Heart left ventricle (tissue), 16 donors: ENCODE measurements at regions not wholly inside any gene's neighbourhood (a gene's known extent, or its start where the extent isn't known, plus 50 kb on each side); places are given as distances from the start of the nearest gene placed in this dataset.

Source experiments
- ATAC-seq, 4 donors: fragments of 200-7000 bp; cut with Tn5 transposase; one replicate each; pipeline ENCODE4 v1.9.1; 2020 to 2022; ENCODE audit warnings: moderate library complexity in 4 of 4, mild to moderate bottlenecking in 3 of 4, moderate number of reproducible peaks in 1 of 4
- DNase-seq, 5 donors: peaks; one replicate each; pipeline ENCODE4 v3.0.0-alpha.2; 2020
- H3K27ac ChIP-seq, 12 donors: fragments of 200-600 bp; sonication (generic) in 4 of 12; one replicate each; pipeline versions ENCODE4 v1.5.0 to v1.8.0; 2016 to 2022; ENCODE audit warnings: mild to moderate bottlenecking in 2 of 12
- H3K27me3 ChIP-seq, 9 donors: fragments of 200-600 bp; sonication (generic) in 2 of 9; one replicate each; pipeline versions ENCODE4 v1.5.1 to v1.8.0; 2016 to 2022; ENCODE audit warnings: mild to moderate bottlenecking in 3 of 9
- H3K36me3 ChIP-seq, 9 donors: fragments of 200-600 bp; sonication (generic) in 2 of 9; one replicate each; pipeline versions ENCODE4 v1.5.0 to v1.8.0; 2018 to 2022; ENCODE audit warnings: mild to moderate bottlenecking in 2 of 9
- H3K4me1 ChIP-seq, 12 donors: fragments of 200-600 bp; sonication (generic) in 4 of 12; one replicate each; pipeline versions ENCODE4 v1.5.0 to v1.8.0; 2016 to 2022; ENCODE audit warnings: mild to moderate bottlenecking in 3 of 12
- H3K4me3 ChIP-seq, 12 donors: fragments of 200-600 bp; sonication (generic) in 4 of 12; one replicate each; pipeline versions ENCODE4 v1.5.0 to v1.8.0; 2017 to 2022; ENCODE audit warnings: mild to moderate bottlenecking in 9 of 12, moderate library complexity in 4 of 12
- H3K9me3 ChIP-seq, 12 donors: fragments of 200-600 bp; sonication (generic) in 4 of 12; one replicate each; pipeline versions ENCODE4 v1.5.0 to v1.8.0; 2016 to 2022; ENCODE audit warnings: mild to moderate bottlenecking in 1 of 12
- CTCF ChIP-seq, 12 donors: fragments of 200-600 bp; sonication (generic) in 4 of 12; IDR thresholded peaks; one replicate each; pipeline versions ENCODE4 v1.5.0 to v1.8.0; 2018 to 2022; ENCODE audit warnings: antibody characterized with exemption in 12 of 12, mild to moderate bottlenecking in 5 of 12
- POLR2A ChIP-seq, 2 donors: fragments of 450-650 bp; IDR thresholded peaks; one replicate each; pipeline ENCODE4 v1.6.1; 2017; ENCODE audit warnings: antibody characterized with exemption in 2 of 2, mild to moderate bottlenecking in 2 of 2, moderate library complexity in 2 of 2
- WGBS, 4 donors: extraction: QIAGEN DNeasy Blood & Tissue Kit in 2 of 4; methylation state at CpG; one replicate each; pipeline versions ENCODE4 v1.1.5 to v1.1.7; 2013 to 2018; 5-methylcytosine and 5-hydroxymethylcytosine counted together
- intact Hi-C, 10 donors: fragments of 100-400 bp; cut with DNase I; formaldehyde crosslinking; loops; one replicate each; pipeline versions ENCODE4 v1.11.1 to v1.14.2; 2022
- donor health status: ischemic (EF 13 %, LVEDD 7.1; RV severe dilation, severe dysfunction).
- donor health status: healthy with polysubstance abuse.
- donor health status: DM: no; HTN: yes; CAD: no.
- donor health status: DM: no; HTN: no; CAD: no.
- donor health status: ischemic (EF 25% LVEDD 6.9; RV normal size, moderate dysfunction).
- donor health status: ischemic (EF 25% LVEDD 5.7; RV mildly dilated, moderate dysfunction).
- donor health status: healthy.
- donor health status: DM: yes; HTN: yes; CAD: no.
- donor health status: ischemic (EF 35%, LVEDD 5.7; RV mildly dilated, moderate dysfunction).
- donor health status: nonischemic (EF 11% LVEDD 7.7; RV severe dilation, severe dysfunction).
- donor health status: DM: yes; HTN: yes; CAD: no.
- donor health status: PGD.
- donor health status: ischemic (EF 29% LVEDD 5.4; RV normal size, mild dysfunction).
- donor health status: nonischemic (EF 23%, LVEDD 6.1; RV moderate dilation, normal function).

GRCh38 chr2:138123741-138124140, 159.5 kb downstream of the HNMT start:
- Histone ChIP-seq H3K36me3 (no peaks in the 10 kb centered on the region), H3K27me3 (no peaks in the 10 kb centered on the region), H3K4me1 (no peaks in the 10 kb centered on the region), H3K4me3 (no peak overlapping the region), H3K9me3 (peaks cover 0 to 4% (median 0%) of the 10 kb centered on the region in 12 donors), H3K27ac (no peak overlapping the region)
- TF ChIP-seq POLR2A (IDR thresholded peaks at IDR 0.05): no peak
- DNase-seq: no peak
- ATAC-seq: no peak
- intact Hi-C loops: no loop called here

- DNase-seq (no peak), ATAC-seq (no peak)
- H3K9me3 ChIP-seq: peaks cover 0 to 4% (median 0%) of the 10 kb centered on the region in 12 donors
- no peaks in the 10 kb centered on the region for H3K36me3 ChIP-seq
- TF ChIP-seq POLR2A (IDR thresholded peaks at IDR 0.05) (no peak), CTCF (IDR thresholded peaks at IDR 0.05) (no peak)
- no peak overlapping the region for H3K4me3 ChIP-seq
- intact Hi-C loops: no loop called here
- H3K27me3 ChIP-seq: no peaks in the 10 kb centered on the region
- no peak overlapping the region for H3K27ac ChIP-seq
- no peaks in the 10 kb centered on the region for H3K4me1 ChIP-seq
- WGBS, 4 donors: 91 to 98% (median 93%) methylated on average over 2 of the region's 2 CpGs
Observed at GRCh38 chr2:138124521-138124920, 160.2 kb downstream of the HNMT start.

- Histone ChIP-seq H3K9me3 (peaks cover 0 to 4% (median 0%) of the 10 kb centered on the region in 12 donors), H3K4me1 (no peaks in the 10 kb centered on the region), H3K36me3 (no peaks in the 10 kb centered on the region), H3K27me3 (no peaks in the 10 kb centered on the region), H3K4me3 (no peak overlapping the region), H3K27ac (no peak overlapping the region)
- intact Hi-C loops: no loop called here
- ATAC-seq: no peak
- no peak for DNase-seq
- TF ChIP-seq CTCF (IDR thresholded peaks at IDR 0.05) (no peak), POLR2A (IDR thresholded peaks at IDR 0.05) (no peak)
- 91 to 94% (median 93%) methylated on average over 11 of the region's 11 CpGs for WGBS, 4 donors
Observed at GRCh38 chr2:138125306-138126288, 161.3 kb downstream of the HNMT start.

GRCh38 chr2:138132108-138132507, 167.8 kb downstream of the HNMT start:
- Histone ChIP-seq H3K27ac (no peak overlapping the region), H3K4me1 (no peaks in the 10 kb centered on the region), H3K9me3 (no peaks in the 10 kb centered on the region), H3K4me3 (no peak overlapping the region), H3K36me3 (no peaks in the 10 kb centered on the region), H3K27me3 (no peaks in the 10 kb centered on the region)
- TF ChIP-seq POLR2A (IDR thresholded peaks at IDR 0.05) (no peak), CTCF (IDR thresholded peaks at IDR 0.05) (no peak)
- DNase-seq (no peak), ATAC-seq (no peak)
- intact Hi-C loops: no loop called here
- 82 to 88% (median 86%) methylated on average over 1 of the region's 1 CpG for WGBS, 4 donors
